Hepatocyte (in vitro differentiated cells): ENCODE measurements at regions not wholly inside any gene's neighbourhood (a gene's known extent, or its start where the extent isn't known, plus 50 kb on each side); places are given as distances from the start of the nearest gene placed in this dataset.

Source experiments
- CTCF ChIP-seq: fragments of 200-600 bp; sonication (generic); IDR thresholded peaks from 2 replicates; pipeline ENCODE4 v1.5.1; 2016; ENCODE audit warnings: antibody characterized with exemption, mild to moderate bottlenecking; ENCODE audit not compliant: poor library complexity
- EZH2phosphoT487 ChIP-seq: fragments of 200-600 bp; sonication (generic); IDR thresholded peaks from one replicate; pipeline ENCODE4 v1.6.1; 2018; ENCODE audit warnings: antibody characterized with exemption, mild to moderate bottlenecking, low read depth, moderate library complexity; ENCODE audit not compliant: unreplicated experiment, severe bottlenecking

GRCh38 chr6:27026361-27026760, 221.1 kb upstream of the PRSS16 start:
- no peak for TF ChIP-seq CTCF
- TF ChIP-seq EZH2phosphoT487 = no peak
